HPDE6-E6E7 (cell line): ENCODE measurements at regions not wholly inside any gene's neighbourhood (a gene's known extent, or its start where the extent isn't known, plus 50 kb on each side); places are given as distances from the start of the nearest gene placed in this dataset.
A peak's percentile ranks its signal among the peaks of the same experiment; 100 is the strongest.
"Not testable (repeated sequence)": the region's sequence is repeated elsewhere in the genome, so short reads cannot be mapped to it uniquely, and the experiment has no call there.

ENCODE experiments used
- DNase-seq: peaks from one replicate; pipeline ENCODE4 v3.0.0; 2011; ENCODE audit warnings: missing footprints; ENCODE audit errors: extremely low spot score

DNA sequence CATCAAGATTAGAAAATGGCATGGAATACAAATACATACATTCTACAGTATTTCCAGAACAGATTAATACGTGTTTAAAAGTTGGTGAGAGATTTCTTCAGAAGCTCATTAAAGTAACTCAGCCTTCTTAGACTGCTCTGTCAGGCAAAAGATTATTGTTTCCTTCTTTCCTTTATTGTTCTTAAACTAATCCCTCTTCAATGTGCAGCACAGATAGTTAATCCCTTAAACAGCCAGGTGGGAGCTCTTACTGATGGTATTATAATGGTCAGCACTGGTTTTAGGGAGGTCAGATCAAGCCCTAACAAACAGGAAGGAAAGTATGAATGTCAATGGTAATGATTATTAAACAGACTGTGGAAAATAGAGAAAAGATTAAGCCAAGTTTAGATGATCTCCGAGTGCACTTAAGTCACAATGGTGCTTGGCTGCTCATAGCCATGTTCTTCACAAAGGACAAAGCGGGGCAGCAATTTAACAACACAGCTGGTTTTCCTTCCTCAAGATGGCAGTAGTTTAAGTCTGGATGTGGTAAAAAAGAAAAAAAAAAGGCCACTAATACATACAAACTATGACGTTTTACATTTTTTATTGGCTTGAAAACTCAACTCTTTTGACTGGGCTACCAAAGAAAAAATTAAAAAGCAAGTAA, 992.6 kb downstream of the PCDH9 start:
- DNase-seq, result no peak

- no peak for DNase-seq
Measured at GRCh38 chr13:66234159-66234558, 996.0 kb downstream of the PCDH9 start.

DNA sequence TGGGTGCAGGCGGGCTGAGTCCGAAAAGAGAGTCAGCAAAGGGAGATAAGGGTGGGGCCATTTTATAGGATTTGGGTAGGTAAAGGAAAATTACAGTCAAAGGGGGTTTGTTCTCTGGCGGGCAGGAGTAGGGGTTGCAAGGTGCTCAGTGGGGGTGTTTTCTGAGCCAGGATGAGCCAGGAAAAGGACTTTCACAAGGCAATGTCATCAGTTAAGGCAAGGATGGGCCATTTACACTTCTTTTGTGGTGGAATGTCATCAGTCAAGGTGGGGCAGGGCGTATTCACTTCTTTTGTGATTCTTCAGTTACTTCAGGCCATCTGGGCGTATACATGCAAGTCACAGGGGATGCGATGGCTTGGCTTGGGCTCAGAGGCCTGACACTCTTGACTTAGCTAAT, 998.2 kb downstream of the PCDH9 start:
- DNase-seq, result not testable (repeated sequence)

DNA sequence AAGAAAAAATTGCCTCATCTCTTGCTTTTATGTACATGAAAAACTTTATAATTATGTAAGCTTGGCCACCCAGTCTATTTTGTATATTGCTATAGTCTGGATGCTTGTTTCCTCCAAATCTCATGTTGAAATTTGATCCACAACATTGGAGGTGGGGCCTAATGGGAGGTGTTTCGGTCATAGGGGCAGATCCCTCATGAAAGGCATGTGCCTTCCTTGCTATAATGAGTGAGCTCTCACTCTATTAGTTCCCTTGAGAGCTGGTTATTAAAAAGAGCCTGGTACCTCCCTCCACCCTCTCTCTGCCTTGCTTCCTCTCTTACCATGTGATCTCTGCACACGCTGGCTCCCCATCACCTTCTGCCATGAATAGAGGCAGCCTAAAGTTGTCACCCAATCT, 1005.1 kb downstream of the PCDH9 start:
- DNase-seq, result no peak

- no peak for DNase-seq
Measured at GRCh38 chr13:66224663-66225062, 1005.5 kb downstream of the PCDH9 start.

- no peak for DNase-seq
Measured at GRCh38 chr13:66222926-66223325, 1007.2 kb downstream of the PCDH9 start.

DNA sequence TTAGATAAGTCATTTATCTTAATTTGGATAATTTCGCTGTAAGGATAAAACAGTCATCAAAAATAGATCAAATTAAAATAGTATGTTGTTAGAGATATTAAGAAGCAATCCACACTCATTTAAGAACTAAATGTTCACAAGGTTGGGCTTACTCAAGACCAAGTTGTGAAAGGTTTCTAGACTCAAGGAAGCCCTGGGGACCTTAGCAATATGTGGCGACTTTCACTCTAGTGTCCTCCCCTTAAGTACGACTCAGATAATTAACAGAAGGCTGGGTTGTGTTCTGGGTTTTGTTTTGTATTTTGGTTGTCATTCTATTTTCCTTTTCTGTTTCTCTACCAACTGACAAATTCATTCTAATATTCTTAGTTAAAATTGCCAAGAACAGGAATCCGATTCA, 1008.0 kb downstream of the PCDH9 start:
- no peak for DNase-seq

- no peak for DNase-seq
Measured at GRCh38 chr13:66219506-66219905, 1010.6 kb downstream of the PCDH9 start.

DNA sequence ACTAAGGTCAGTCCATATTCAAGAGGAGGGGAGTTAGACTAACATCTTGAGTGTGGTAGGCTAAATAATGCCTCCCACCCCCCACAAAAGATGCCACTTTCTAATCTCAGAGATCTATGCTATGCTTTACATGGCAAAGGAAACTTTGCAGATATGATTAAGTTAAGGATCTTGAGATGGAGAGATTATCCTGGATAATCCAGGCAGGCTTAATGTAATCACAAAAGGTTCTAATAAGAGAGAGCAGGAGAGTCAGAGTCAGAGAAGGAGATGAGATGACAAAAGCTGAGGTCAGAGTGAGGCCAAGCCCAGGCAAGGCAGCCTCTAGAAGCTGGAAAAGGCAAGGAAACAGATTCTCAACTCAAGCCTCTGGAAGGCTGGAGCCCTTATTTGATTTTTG, 1011.6 kb downstream of the PCDH9 start:
- no peak for DNase-seq

DNA sequence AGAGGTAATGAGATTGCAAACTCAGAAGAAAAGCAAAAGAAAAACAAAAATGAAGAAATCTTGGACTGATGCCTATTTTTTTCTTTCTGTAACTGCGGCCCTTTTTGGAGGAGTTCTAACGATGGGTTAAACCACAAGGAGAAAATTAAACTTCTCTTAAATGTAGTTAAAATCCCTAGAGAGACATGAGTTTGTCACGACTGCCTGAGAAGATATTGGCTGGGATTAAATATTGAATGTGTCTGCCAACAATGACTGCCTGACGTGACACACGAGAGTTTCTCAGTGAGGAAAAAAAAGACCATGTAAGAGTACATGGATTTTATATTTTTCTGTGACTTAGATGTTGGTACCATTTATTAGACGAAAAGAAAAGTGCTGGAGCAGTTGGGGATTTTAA, 1013.4 kb downstream of the PCDH9 start:
- no peak for DNase-seq

GRCh38 chr13:66214467-66214866, 1015.7 kb downstream of the PCDH9 start:
- DNase-seq, result no peak

- no peak for DNase-seq
Measured at GRCh38 chr13:66212511-66212910, 1017.6 kb downstream of the PCDH9 start.

DNA sequence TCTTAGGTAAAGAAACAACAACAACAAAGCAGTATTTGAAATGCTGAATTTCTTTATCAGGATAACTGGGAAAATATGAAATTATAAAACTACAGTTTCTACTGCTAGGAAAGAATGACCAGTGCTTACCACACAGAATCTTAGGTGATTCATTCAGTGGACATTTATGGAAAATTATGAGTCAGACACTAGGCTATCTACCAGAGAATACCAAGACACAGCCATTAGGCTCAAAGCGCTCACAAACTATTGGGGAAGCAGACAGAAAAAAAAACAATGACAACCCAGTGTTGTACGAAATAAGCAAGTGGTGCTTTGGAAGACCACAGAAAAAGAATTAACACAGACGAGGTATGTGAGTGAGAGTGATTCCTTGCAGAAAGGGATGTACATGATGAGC, 1019.5 kb downstream of the PCDH9 start:
- DNase-seq, result peak; percentile 49

GRCh38 chr13:66208589-66208988, 1021.5 kb downstream of the PCDH9 start:
- DNase-seq, result no peak

GRCh38 chr13:66207610-66208009, 1022.5 kb downstream of the PCDH9 start:
- DNase-seq, result no peak

DNA sequence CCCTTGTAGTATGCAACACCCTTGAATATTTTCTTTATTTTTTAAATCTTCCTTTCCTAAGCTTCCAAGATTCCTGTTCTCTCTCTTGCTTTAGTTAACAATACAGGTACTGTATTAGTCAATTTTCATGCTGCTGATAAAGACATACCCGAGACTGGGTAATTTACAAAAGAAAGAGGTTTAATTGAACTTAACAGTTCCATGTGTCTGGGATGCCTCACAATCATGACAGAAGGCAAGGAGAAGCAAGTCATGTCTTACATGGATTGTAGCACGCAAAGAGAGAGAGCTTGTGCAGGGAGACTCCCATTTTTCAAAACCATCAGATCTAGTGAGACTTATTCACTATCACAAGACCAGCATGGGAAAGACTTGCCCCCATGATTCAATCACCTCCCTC, 1024.3 kb downstream of the PCDH9 start:
- no peak for DNase-seq

DNA sequence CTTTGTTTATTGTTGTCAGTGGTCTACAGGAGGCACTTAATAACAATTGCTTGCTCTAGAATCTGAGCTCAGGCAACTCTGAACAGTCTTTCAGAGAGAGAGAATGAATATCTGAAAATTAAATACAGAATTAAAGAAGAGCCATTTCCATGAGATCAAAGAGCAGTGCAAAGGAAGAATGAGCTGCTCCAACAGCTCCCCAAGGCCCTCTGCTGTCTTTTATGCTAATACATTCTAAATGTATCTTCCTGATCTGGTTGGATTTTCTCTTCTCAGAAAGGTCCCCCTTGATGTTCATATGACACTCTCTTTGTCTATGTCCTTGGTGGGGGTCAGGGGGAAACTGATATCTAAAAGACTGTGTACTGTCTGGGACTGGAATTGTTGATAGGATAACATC, 1029.6 kb downstream of the PCDH9 start:
- no peak for DNase-seq

- DNase-seq, result no peak
Measured at GRCh38 chr13:66195238-66195637, 1034.9 kb downstream of the PCDH9 start.

DNA sequence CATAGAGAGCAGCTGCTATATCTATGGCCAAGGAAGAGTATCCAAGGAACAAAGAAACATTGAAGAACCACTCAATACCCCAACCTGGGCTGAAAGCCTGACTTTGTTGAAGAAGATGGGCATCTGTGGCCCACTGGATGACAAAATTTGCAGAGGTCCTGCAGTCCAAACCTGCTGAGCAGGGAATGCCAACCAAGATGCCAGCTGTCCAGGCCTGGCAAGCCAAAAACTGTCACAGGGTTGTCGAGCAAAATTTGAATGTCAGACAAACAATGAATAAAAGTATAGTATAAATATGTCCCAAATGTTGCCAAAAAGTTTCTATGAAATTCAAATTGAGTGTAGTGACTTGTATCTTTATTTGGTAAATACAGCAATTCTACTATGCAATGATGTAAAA, 1040.2 kb downstream of the PCDH9 start:
- no peak for DNase-seq

DNA sequence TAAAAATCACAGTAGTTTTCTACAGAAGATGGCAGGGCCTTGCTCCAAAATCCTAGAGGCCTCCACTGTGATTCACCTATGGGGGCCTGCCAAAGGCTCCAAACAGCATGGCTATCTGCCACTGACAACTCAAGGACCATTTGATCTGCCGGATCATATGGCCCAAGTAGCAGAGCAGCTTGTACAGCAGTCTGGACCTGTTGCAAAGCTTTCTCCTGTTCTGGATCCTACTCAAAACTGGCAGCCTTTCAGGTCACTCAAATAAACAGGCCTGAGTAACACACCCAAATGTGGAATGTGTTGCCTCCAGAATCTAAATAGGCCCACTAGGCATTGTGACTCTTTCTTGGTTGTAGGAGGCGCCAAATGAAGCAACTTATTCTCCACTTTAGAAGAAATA, 1049.3 kb downstream of the PCDH9 start:
- no peak for DNase-seq

GRCh38 chr13:66171920-66172319, 1058.2 kb downstream of the PCDH9 start:
- no peak for DNase-seq

GRCh38 chr13:66162470-66162869, 1067.7 kb downstream of the PCDH9 start:
- DNase-seq, result no peak

- no peak for DNase-seq
Measured at GRCh38 chr13:66159511-66159910, 1070.6 kb downstream of the PCDH9 start.

GRCh38 chr13:66154976-66155375, 1075.2 kb downstream of the PCDH9 start:
- no peak for DNase-seq
